SK-N-SH (cell line): ENCODE measurements at regions not wholly inside any gene's neighbourhood (a gene's known extent, or its start where the extent isn't known, plus 50 kb on each side); places are given as distances from the start of the nearest gene placed in this dataset.

Experiments
- CTCF ChIA-PET: fragments of 300-600, 350-600 bp; formaldehyde crosslinking; extraction: SDS; loops from one replicate; lab custom pipeline; 2021; lab: Yijun Ruan, JAX
- POLR2A ChIA-PET: fragments of 350-600 bp; sonication (Branson Sonifier 250); formaldehyde crosslinking; extraction: SDS; loops from one replicate; lab custom pipeline; 2020; ENCODE audit warnings: antibody characterized with exemption, inconsistent platforms; lab: Yijun Ruan, JAX
- DNase-seq: peaks from one replicate; pipeline ENCODE4 v3.0.0; 2012
- H2AFZ ChIP-seq: fragments of 200-600 bp; sonication (generic); 2 replicates; pipeline ENCODE4 v1.8.1; 2016; ENCODE audit warnings: antibody characterized with exemption, mild to moderate bottlenecking, low read depth
- H3F3A ChIP-seq: fragments of 200-600 bp; sonication (generic); replicated peaks from 2 replicates; pipeline ENCODE3; 2016; ENCODE audit warnings: antibody characterized with exemption, mild to moderate bottlenecking; ENCODE audit not compliant: insufficient read depth
- H3K27ac ChIP-seq, 2 experiments: fragments of 200-500 bp in 1 of 2; fragments of 200-600 bp in 1 of 2; sonication (Bioruptor generic) in 1 of 2; sonication (generic), shearing (Covaris generic) in 1 of 2; 2 replicates each; pipeline versions ENCODE4 v1.5.1 to v1.6.1; 2014 to 2016; ENCODE audit warnings: low read depth in 2 of 2, inconsistent platforms in 1 of 2, low read length in 1 of 2, mild to moderate bottlenecking in 1 of 2, mixed read lengths in 1 of 2
- H3K27me3 ChIP-seq: fragments of 200-600 bp; sonication (generic), shearing (Covaris generic); 2 replicates; pipeline ENCODE4 v1.6.1; 2016; ENCODE audit warnings: mixed run types; ENCODE audit not compliant: insufficient read depth
- H3K36me3 ChIP-seq, 2 experiments: fragments of 200-500 bp in 1 of 2; fragments of 200-600 bp in 1 of 2; sonication (Bioruptor generic) in 1 of 2; sonication (generic) in 1 of 2; replicated peaks in 1 of 2; 2 replicates each; pipeline versions ENCODE3 to v1.5.1; 2014 to 2016; ENCODE audit warnings: low read length in 1 of 2, mild to moderate bottlenecking in 1 of 2; ENCODE audit not compliant: insufficient read depth in 2 of 2, control insufficient read depth in 1 of 2
- H3K4me1 ChIP-seq, 2 experiments: fragments of 200-500 bp in 1 of 2; fragments of 200-600 bp in 1 of 2; sonication (Bioruptor generic) in 1 of 2; sonication (generic), shearing (Covaris generic) in 1 of 2; 2 replicates each; pipeline versions ENCODE4 v1.5.1 to v1.6.1; 2014 to 2016; ENCODE audit warnings: low read depth in 1 of 2, low read length in 1 of 2, mixed run types in 1 of 2; ENCODE audit not compliant: insufficient read depth in 2 of 2, control insufficient read depth in 1 of 2
- H3K4me2 ChIP-seq: fragments of 200-600 bp; sonication (generic), shearing (Covaris generic); 2 replicates; pipeline ENCODE4 v1.6.1; 2017; ENCODE audit warnings: mixed run types
- H3K4me3 ChIP-seq, 2 experiments: fragments of 200-500 bp in 1 of 2; fragments of 200-600 bp in 1 of 2; sonication (Bioruptor generic) in 1 of 2; sonication (generic), shearing (Covaris generic) in 1 of 2; 2 replicates each; pipeline versions ENCODE4 v1.5.1 to v1.8.1; 2014 to 2016; ENCODE audit warnings: low read depth in 2 of 2, inconsistent platforms in 1 of 2, low read length in 1 of 2, mild to moderate bottlenecking in 1 of 2, mixed read lengths in 1 of 2, moderate library complexity in 1 of 2
- H3K79me2 ChIP-seq: fragments of 200-600 bp; sonication (generic); 2 replicates; pipeline ENCODE4 v1.8.1; 2017; ENCODE audit warnings: mild to moderate bottlenecking; ENCODE audit not compliant: insufficient read depth
- H3K9ac ChIP-seq: fragments of 200-600 bp; sonication (generic); 2 replicates; pipeline ENCODE4 v1.6.1; 2017; ENCODE audit warnings: mixed run types
- H3K9me2 ChIP-seq: fragments of 200-600 bp; sonication (generic); 2 replicates; pipeline ENCODE4 v1.6.1; 2017; ENCODE audit warnings: mixed run types
- H3K9me3 ChIP-seq: fragments of 200-600 bp; sonication (generic); 2 replicates; pipeline ENCODE4 v1.6.1; 2017; ENCODE audit warnings: mixed run types, mild to moderate bottlenecking, moderate library complexity
- H4K20me1 ChIP-seq: fragments of 200-600 bp; sonication (generic); 2 replicates; pipeline ENCODE4 v1.6.1; 2017; ENCODE audit warnings: mild to moderate bottlenecking, mixed run types; ENCODE audit not compliant: insufficient read depth
- NFIC ChIP-seq: IDR thresholded peaks from 2 replicates; pipeline ENCODE4 v1.4.0; 2012; ENCODE audit warnings: borderline replicate concordance
- NRF1 ChIP-seq: IDR thresholded peaks from 2 replicates; pipeline ENCODE4 v1.6.1; 2012; ENCODE audit warnings: low read depth, mild to moderate bottlenecking, low read length
- POLR2AphosphoS5 ChIP-seq: IDR thresholded peaks from 2 replicates; pipeline ENCODE4 v1.6.1; 2012; ENCODE audit warnings: low read depth, low read length
- RAD21 ChIP-seq: IDR thresholded peaks from 2 replicates; pipeline ENCODE4 v1.6.1; 2012; ENCODE audit warnings: mild to moderate bottlenecking, low read length
- RXRA ChIP-seq: IDR thresholded peaks from 2 replicates; pipeline ENCODE4 v1.4.0; 2012; ENCODE audit warnings: low read depth, mild to moderate bottlenecking, borderline replicate concordance
- SMC3 ChIP-seq: IDR thresholded peaks from 2 replicates; pipeline ENCODE4 v1.6.1; 2012; ENCODE audit warnings: low read depth, low read length, improper control_type of control experiment
- YY1 ChIP-seq: IDR thresholded peaks from 2 replicates; pipeline ENCODE4 v1.4.0; 2012; ENCODE audit warnings: low read depth, mild to moderate bottlenecking
- TF ChIP-seq, protein P1 (sequence below): IDR thresholded peaks from 2 replicates; pipeline ENCODE4 v1.6.1; 2012; ENCODE audit warnings: mild to moderate bottlenecking, low read depth, low read length, moderate library complexity
- TF ChIP-seq, protein P2 (sequence below): fragments of 200-600 bp; sonication (generic); IDR thresholded peaks from 2 replicates; pipeline ENCODE4 v1.6.1; 2017; ENCODE audit warnings: antibody characterized with exemption, mild to moderate bottlenecking, moderate library complexity

DNA sequence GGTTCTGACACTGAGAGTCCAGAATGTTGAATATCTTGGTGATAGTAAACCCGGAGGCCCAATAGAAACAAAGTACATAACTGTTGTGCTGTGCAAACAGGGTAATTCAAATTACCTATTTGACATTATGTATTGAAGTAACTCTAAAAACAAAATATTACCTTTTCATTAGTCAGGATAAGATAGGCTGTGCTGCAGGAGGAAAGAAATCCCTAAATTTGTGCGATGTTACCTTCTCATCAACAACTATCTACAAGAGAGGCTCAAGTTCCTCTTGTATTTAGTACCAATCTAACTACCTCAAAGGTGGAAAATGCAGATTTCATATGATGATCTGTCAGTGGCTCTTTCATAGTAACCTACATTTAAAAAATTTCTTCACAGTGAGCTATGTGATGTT is 367.2 kb downstream of the ZFHX3 start (continued):
- TF ChIP-seq, protein P1, sequence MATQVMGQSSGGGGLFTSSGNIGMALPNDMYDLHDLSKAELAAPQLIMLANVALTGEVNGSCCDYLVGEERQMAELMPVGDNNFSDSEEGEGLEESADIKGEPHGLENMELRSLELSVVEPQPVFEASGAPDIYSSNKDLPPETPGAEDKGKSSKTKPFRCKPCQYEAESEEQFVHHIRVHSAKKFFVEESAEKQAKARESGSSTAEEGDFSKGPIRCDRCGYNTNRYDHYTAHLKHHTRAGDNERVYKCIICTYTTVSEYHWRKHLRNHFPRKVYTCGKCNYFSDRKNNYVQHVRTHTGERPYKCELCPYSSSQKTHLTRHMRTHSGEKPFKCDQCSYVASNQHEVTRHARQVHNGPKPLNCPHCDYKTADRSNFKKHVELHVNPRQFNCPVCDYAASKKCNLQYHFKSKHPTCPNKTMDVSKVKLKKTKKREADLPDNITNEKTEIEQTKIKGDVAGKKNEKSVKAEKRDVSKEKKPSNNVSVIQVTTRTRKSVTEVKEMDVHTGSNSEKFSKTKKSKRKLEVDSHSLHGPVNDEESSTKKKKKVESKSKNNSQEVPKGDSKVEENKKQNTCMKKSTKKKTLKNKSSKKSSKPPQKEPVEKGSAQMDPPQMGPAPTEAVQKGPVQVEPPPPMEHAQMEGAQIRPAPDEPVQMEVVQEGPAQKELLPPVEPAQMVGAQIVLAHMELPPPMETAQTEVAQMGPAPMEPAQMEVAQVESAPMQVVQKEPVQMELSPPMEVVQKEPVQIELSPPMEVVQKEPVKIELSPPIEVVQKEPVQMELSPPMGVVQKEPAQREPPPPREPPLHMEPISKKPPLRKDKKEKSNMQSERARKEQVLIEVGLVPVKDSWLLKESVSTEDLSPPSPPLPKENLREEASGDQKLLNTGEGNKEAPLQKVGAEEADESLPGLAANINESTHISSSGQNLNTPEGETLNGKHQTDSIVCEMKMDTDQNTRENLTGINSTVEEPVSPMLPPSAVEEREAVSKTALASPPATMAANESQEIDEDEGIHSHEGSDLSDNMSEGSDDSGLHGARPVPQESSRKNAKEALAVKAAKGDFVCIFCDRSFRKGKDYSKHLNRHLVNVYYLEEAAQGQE: no peak

DNA sequence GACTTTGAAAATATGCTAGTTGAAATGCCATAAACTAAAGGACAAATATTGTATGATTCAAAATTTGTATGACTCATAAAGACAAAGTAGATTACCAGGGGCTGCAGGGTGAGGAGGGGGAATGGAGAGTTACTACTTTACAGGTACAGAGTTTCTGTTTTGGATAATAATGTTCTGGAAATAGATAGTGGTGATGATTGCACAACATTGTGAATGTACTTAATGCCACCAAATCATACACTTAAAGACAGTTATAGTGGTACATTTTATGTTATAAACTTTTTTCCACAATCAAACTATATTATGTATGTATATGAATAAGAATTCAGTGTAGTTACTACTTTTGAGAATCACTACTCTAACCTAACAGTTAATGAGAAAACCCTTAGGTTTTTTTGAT is 368.1 kb downstream of the ZFHX3 start:
- DNase-seq: no peak
- no peak overlapping the region for H3K4me2 ChIP-seq
- H3K4me3 ChIP-seq: no peak overlapping the region
- TF ChIP-seq, protein P2, sequence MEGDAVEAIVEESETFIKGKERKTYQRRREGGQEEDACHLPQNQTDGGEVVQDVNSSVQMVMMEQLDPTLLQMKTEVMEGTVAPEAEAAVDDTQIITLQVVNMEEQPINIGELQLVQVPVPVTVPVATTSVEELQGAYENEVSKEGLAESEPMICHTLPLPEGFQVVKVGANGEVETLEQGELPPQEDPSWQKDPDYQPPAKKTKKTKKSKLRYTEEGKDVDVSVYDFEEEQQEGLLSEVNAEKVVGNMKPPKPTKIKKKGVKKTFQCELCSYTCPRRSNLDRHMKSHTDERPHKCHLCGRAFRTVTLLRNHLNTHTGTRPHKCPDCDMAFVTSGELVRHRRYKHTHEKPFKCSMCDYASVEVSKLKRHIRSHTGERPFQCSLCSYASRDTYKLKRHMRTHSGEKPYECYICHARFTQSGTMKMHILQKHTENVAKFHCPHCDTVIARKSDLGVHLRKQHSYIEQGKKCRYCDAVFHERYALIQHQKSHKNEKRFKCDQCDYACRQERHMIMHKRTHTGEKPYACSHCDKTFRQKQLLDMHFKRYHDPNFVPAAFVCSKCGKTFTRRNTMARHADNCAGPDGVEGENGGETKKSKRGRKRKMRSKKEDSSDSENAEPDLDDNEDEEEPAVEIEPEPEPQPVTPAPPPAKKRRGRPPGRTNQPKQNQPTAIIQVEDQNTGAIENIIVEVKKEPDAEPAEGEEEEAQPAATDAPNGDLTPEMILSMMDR: no peak
- TF ChIP-seq SMC3 (no peak), NRF1 (no peak), RXRA (no peak), NFIC (no peak), YY1 (no peak), POLR2AphosphoS5 (no peak), RAD21 (no peak)
- TF ChIP-seq, protein P1: no peak
- no peaks in the 10 kb centered on the region for H3K9me2 ChIP-seq
- H3F3A ChIP-seq: no peaks in the 10 kb centered on the region
- H4K20me1 ChIP-seq: no peaks in the 10 kb centered on the region
- ChIA-PET CTCF (no interaction called here), POLR2A (no interaction called here)
- H3K9me3 ChIP-seq: no peaks in the 10 kb centered on the region
- no peaks in the 10 kb centered on the region for H3K27me3 ChIP-seq
- no peak overlapping the region for H2AFZ ChIP-seq
- H3K9ac ChIP-seq: no peak overlapping the region
- H3K79me2 ChIP-seq: no peaks in the 10 kb centered on the region
- H3K36me3 ChIP-seq: peaks cover 0 to 7% of the 10 kb centered on the region in 2 experiments
- H3K27ac ChIP-seq: no peak overlapping the region
- H3K4me1 ChIP-seq: no peaks in the 10 kb centered on the region
